H1 (cell line): ENCODE measurements at regions not wholly inside any gene's neighbourhood (a gene's known extent, or its start where the extent isn't known, plus 50 kb on each side); places are given as distances from the start of the nearest gene placed in this dataset.

Experiments
- BCL11A ChIP-seq, 2 experiments: IDR thresholded peaks; one replicate each; pipeline ENCODE4 v1.6.1; 2011; ENCODE audit warnings: low read depth in 2 of 2, low read length in 2 of 2, mild to moderate bottlenecking in 2 of 2
- SAP30 ChIP-seq: fragments of 300-600 bp; sonication (generic); IDR thresholded peaks from 2 replicates; pipeline ENCODE4 v1.7.1; 2012; ENCODE audit warnings: low read length, moderate library complexity, mild to moderate bottlenecking, inconsistent platforms; ENCODE audit not compliant: insufficient read depth, insufficient replicate concordance

DNA sequence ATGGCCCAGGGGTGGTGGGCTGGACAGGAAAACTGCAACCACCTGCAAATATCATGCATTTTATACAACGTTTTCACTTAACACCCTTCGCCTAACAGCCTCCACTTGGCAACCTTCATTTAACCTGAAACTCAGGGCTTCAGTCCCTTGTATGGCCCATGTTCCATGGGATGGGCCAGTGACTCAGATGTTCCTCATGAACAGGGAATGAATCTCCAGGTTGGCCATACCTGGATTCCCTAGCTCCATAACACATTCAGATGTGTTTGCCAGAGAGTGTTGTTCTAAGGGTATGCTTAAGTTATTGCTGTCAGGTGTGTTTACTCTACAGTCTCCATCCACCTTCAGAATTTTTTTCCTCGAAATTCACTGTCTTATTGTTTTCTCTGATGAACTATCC, 316.9 kb downstream of the JRKL start (continued):
- no peak for TF ChIP-seq SAP30
- no peak for TF ChIP-seq BCL11A (IDR thresholded peaks at IDR 0.05; ENCODE audit: low read depth in 2 of 2, low read length in 2 of 2)
